GM21576 (cell line): ENCODE measurements at regions not wholly inside any gene's neighbourhood (a gene's known extent, or its start where the extent isn't known, plus 50 kb on each side); places are given as distances from the start of the nearest gene placed in this dataset.

Source experiments
- ATAC-seq: cut with Tn5 transposase; IDR thresholded peaks from one replicate; pipeline ENCODE4 v1.9.1; 2021; ENCODE audit warnings: mild to moderate bottlenecking, moderate library complexity; ENCODE audit not compliant: unreplicated experiment

DNA sequence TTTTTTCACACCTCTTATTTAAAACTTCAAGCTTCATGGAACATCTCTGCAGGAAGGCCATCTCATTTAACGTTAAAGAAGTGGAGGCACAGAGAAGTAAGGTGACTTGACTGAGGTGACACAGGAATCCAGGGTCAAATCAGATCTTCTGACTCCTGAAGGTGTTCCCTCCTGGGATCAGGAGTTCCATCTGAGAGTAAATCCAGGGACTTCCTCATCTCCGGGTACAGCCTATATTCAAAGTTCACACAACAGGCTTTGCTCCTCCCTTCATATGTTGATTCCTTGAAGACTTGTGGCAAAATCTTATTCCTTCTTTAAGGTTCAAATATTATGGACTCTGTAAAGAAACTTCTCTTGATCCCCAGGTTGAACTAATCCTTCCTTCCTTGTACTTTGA lies 313.1 kb upstream of the CLINT1 start:
- ATAC-seq = no peak

- no peak for ATAC-seq
Observed at GRCh38 chr5:158170534-158170933, 311.6 kb upstream of the CLINT1 start.

GRCh38 chr5:158170060-158170459 lies 311.1 kb upstream of the CLINT1 start:
- no peak for ATAC-seq

DNA sequence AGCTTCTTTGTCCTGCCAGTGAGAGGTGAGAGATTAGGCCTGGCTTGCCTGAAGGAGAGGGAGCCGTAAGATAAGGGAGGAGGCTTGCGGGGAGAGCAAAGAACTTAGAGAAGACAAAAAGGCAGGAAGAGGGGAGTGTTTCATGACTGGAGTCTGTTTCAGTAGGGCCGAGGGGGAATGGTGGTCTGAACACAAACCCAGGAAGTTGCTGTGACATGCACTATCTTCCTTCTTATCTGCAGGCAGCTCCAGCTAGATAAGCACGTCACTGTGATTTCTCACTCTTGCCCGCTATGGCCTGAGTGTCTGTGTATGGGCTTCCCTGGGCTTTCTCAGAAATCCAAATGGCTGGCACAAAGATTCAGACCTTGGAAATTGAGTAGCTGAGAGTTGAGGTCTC lies 307.5 kb upstream of the CLINT1 start:
- ATAC-seq = no peak

- no peak for ATAC-seq
Observed at GRCh38 chr5:158165647-158166046, 306.7 kb upstream of the CLINT1 start.

GRCh38 chr5:158164296-158165047 lies 305.5 kb upstream of the CLINT1 start:
- ATAC-seq = no peak

- ATAC-seq = no peak
Observed at GRCh38 chr5:158163451-158164295, 304.7 kb upstream of the CLINT1 start.

- no peak for ATAC-seq
Observed at GRCh38 chr5:158162479-158163034, 303.6 kb upstream of the CLINT1 start.

- ATAC-seq = no peak
Observed at GRCh38 chr5:158162026-158162425, 303.1 kb upstream of the CLINT1 start.

GRCh38 chr5:158159621-158160020 lies 300.7 kb upstream of the CLINT1 start:
- no peak for ATAC-seq

GRCh38 chr5:158155811-158156505 lies 297.0 kb upstream of the CLINT1 start:
- ATAC-seq = no peak

GRCh38 chr5:158155067-158155466 lies 296.1 kb upstream of the CLINT1 start:
- ATAC-seq = no peak

DNA sequence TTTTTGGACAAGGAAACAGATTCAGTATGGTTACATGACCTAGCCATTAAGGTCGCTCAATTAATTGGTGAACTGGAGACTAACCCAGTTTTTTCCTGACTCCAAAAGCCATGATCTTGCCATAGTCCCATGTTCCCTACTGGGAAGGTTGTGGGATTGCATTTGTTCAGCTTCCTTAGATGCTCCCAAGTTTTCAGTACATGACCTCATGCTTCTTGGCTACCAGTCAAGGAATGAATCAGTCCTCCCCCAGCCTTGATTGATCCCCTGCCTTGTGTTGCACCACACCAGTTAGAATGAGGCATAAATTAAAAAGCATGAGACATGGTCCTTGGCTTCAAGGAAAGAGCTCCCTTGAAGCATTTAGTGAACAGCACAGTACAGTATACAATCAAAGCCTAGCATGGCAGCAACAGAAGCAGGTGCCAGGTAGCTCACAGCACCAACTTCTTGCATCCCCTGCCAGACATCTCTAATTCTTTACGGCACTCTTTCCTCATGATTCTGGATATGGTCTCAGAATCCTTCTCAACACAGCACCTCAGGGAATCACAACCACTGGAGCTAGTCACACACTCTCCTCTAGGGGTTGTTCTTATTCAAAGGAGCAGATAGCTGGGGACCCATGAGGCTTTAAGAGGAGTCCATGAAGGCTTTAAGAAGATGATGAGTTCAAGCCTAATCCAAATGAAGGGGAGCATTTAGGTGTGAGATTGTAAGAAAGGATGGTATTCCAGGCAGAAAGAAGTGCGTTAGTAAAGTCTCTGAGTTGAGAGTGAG lies 295.5 kb upstream of the CLINT1 start:
- ATAC-seq = no peak

DNA sequence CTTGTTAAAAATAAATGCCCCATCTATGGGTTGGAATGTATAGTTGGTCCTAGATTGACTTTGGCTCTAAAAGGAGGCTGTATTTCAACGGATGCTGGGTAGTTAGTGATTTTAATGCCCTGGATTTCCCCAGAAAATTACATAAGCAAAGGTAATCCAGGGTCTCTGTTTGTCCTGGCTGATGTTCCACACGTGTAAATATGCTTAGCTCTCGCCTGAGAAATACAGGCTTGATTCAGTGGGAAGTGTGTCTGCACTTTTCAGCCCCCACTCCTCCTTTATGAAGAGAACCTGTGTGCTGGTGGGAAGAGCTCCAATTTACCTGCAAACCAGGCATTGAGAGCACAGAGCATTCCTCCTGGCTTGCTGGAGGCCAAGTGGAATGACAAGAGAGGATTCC lies 294.6 kb upstream of the CLINT1 start:
- no peak for ATAC-seq

GRCh38 chr5:158152136-158152535 lies 293.2 kb upstream of the CLINT1 start:
- no peak for ATAC-seq

DNA sequence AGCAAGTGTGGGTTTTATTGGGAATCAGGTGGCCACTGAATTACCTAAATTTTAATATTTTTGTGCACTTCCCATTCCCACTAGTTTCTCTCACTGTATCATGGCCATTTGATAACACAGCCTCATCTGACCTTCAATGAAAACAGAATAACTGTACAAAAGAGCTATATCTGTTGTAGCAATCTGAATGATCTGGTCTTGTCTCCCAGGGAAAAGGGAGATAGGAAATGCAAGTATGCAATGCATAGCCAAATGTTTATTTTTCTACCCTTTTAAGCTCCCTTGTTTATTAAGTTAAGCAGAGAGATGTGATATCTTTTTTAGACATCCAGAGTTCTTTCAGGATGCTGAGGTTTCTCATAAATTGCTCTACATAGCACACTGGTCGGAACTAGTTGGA lies 288.3 kb upstream of the CLINT1 start:
- no peak for ATAC-seq

- ATAC-seq = no peak
Observed at GRCh38 chr5:158145827-158146226, 286.9 kb upstream of the CLINT1 start.

DNA sequence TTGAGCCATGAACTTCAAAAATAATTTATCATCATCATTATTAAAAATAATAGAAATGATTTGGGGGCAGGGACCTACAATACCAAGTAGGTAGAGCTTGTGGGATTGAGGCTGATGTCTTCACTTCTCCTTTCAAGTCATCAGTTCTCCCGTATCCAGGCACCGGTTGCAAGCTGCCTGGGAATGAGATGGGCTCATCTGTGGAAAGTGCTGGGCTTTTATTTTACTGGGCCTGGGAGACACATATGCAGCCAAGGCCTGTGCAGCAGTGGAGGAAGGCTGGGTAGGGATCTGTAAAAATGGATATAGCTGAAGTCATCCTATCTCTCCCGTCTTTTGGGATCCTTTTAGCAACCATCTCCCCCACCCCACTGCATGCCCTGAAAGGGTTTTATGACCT lies 284.1 kb upstream of the CLINT1 start:
- no peak for ATAC-seq

GRCh38 chr5:158142156-158142555 lies 283.2 kb upstream of the CLINT1 start:
- no peak for ATAC-seq

DNA sequence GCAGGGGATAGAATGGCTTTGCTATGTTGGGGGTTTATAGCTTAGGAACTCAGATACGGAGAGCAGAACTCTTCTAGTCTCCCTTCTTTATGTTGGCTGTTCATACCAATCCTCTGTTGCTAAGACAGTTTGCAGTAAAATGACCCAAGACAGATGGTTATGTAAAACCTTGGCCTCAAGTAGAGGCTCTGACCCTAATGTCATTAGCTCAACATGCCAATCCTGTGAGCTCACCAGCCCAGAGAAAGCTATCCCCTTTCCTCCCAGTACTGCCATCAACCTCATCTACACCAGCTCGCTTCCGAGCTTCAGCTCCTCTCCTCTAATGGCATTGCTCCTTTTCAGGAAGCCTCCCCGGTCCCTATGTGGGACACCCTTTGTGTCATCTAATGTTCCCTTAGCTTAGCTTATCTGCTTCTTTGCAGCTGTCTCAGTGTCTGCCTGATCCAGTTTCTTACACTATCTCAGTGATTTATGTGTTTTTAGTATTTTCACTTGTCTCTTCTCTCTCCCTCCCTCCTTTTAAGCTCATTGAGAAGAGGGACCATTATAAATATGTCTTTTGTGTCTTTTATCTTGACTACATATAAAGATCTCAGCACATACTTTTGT lies 281.3 kb upstream of the CLINT1 start:
- ATAC-seq = no peak
